Nephron (organoid): ENCODE measurements at regions not wholly inside any gene's neighbourhood (a gene's known extent, or its start where the extent isn't known, plus 50 kb on each side); places are given as distances from the start of the nearest gene placed in this dataset.
"Not testable (repeated sequence)": the region's sequence is repeated elsewhere in the genome, so short reads cannot be mapped to it uniquely, and the experiment has no call there.

Experiments used
- H3K27ac Mint-ChIP-seq, 3 experiments: 2 replicates each; pipeline ENCODE4 v1.8.0; 2020; ENCODE audit warnings: mixed read lengths in 3 of 3, mild to moderate bottlenecking in 2 of 3, moderate library complexity in 1 of 3
- H3K27me3 Mint-ChIP-seq: 2 replicates; pipeline ENCODE4 v1.8.0; 2021; ENCODE audit warnings: low read depth, mild to moderate bottlenecking, moderate library complexity, mixed read lengths
- H3K36me3 Mint-ChIP-seq: 2 replicates; pipeline ENCODE4 v1.8.0; 2020; ENCODE audit warnings: low read depth, mixed read lengths
- H3K4me1 Mint-ChIP-seq: 2 replicates; pipeline ENCODE4 v1.8.0; 2020; ENCODE audit warnings: mixed read lengths
- H3K4me3 Mint-ChIP-seq, 3 experiments: 2 replicates each; pipeline ENCODE4 v1.8.0; 2020; ENCODE audit warnings: mild to moderate bottlenecking in 3 of 3, mixed read lengths in 3 of 3, moderate library complexity in 2 of 3
- H3K9me3 Mint-ChIP-seq: 2 replicates; pipeline ENCODE4 v1.8.0; 2020; ENCODE audit warnings: mixed read lengths
- CTCF ChIP-seq, 3 experiments: fragments of 200-600 bp; sonication (generic); IDR thresholded peaks; one replicate each; pipeline ENCODE4 v1.5.0; 2021; ENCODE audit warnings: antibody characterized with exemption in 3 of 3; ENCODE audit not compliant: unreplicated experiment in 3 of 3

GRCh38 chr14:105879503-105879866 is 353.1 kb downstream of the TMEM121 start:
- Mint-ChIP-seq H3K36me3 (no peaks in the 10 kb centered on the region), H3K27me3 (no peaks in the 10 kb centered on the region), H3K4me3 (no peak overlapping the region), H3K9me3 (peaks cover 41% of the 10 kb centered on the region), H3K27ac (no peak overlapping the region), H3K4me1 (no peaks in the 10 kb centered on the region)
- no peak for TF ChIP-seq CTCF (IDR thresholded peaks at IDR 0.05; ENCODE audit: unreplicated experiment in 3 of 3)

- Mint-ChIP-seq H3K27me3 (no peaks in the 10 kb centered on the region), H3K9me3 (peaks cover 38% of the 10 kb centered on the region), H3K27ac (no peak overlapping the region), H3K4me3 (no peak overlapping the region), H3K4me1 (no peaks in the 10 kb centered on the region), H3K36me3 (no peaks in the 10 kb centered on the region)
- TF ChIP-seq CTCF (IDR thresholded peaks at IDR 0.05; ENCODE audit: unreplicated experiment in 3 of 3) = no peak
These were observed 353.6 kb downstream of the TMEM121 start for GRCh38 chr14:105879867-105880561.

- no peak for TF ChIP-seq CTCF (IDR thresholded peaks at IDR 0.05; ENCODE audit: unreplicated experiment in 3 of 3)
- Mint-ChIP-seq H3K27me3 (no peaks in the 10 kb centered on the region), H3K4me1 (no peaks in the 10 kb centered on the region), H3K4me3 (no peak overlapping the region), H3K27ac (no peak overlapping the region), H3K9me3 (peaks cover 35% of the 10 kb centered on the region), H3K36me3 (no peaks in the 10 kb centered on the region)
These were observed 354.2 kb downstream of the TMEM121 start for GRCh38 chr14:105880616-105881015.

DNA sequence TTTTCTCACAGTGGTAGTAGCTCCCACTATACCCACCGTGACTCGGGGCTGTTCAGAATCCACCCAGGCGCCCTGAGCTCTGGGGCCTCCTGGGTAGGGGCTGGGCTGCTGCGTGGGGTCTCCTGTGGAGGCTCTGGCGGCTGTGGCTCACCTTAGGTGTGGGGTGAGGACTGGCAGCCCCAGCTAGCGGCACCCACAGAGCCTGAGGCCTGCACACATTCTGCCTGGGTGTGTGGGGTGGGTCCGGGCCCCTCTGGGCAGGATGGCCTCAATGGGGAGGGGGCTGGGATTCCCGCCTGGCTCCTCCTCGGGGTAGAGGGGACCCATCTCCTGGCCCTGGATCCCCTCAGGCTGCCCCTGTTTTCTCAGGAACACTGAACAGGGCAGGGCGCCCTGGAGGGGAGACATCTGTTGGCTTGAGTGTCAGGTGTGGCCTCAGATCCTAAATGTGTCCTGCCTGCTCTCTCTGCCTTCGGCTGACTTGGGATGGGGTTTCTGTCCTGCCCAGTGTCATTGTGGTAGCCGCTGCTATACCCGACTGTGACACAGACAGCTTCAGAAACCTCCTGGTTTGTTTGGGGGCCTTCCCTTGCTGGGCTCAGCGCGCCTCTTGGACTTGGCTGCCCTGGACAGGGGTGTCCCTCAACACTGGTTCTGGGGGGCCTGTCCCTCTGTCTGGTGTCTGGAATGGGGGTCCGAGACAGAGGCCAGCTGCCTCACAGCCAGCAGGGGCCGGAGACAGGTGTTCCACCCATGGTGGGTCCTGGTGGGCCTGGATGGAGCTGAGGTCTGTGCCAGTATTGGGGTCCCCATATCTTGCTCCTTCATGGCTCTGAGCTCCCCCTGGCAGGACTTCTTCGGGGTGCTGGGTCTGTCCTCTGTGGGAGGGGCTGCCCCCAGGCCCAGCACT is 354.9 kb downstream of the TMEM121 start:
- no peaks in the 10 kb centered on the region for H3K36me3 Mint-ChIP-seq
- TF ChIP-seq CTCF (IDR thresholded peaks at IDR 0.05; ENCODE audit: unreplicated experiment in 3 of 3) = no peak
- no peaks in the 10 kb centered on the region for H3K4me1 Mint-ChIP-seq
- no peaks in the 10 kb centered on the region for H3K27me3 Mint-ChIP-seq
- no peak overlapping the region for H3K4me3 Mint-ChIP-seq
- peaks cover 28% of the 10 kb centered on the region for H3K9me3 Mint-ChIP-seq
- H3K27ac Mint-ChIP-seq = no peak overlapping the region

DNA sequence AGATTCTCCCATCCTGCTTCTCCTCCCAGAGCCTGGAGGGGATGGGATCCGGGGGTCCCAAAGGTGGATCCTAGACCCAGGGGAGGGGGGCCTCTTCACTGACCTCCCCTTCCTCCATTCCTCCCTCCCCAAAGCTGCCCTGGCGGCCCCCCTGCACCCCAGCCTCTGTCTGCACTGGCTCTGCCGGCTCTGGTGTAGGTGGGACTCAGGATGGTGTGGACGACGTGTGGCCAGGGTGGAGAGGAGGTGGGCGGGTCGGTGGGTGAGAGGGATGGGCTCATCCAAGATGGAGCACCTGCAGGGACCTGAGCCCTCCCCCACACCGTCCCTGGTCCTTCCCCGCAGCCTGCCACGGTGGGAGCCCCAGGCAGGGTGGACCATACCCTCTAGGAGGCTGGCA is 355.6 kb downstream of the TMEM121 start:
- H3K36me3 Mint-ChIP-seq, H3K4me1 Mint-ChIP-seq, H3K27me3 Mint-ChIP-seq, H3K27ac Mint-ChIP-seq, H3K4me3 Mint-ChIP-seq: not testable (repeated sequence)
- H3K9me3 Mint-ChIP-seq = peaks cover 24% of the 10 kb centered on the region

GRCh38 chr14:105882626-105883025 is 356.2 kb downstream of the TMEM121 start:
- no peak overlapping the region for H3K4me3 Mint-ChIP-seq
- H3K9me3 Mint-ChIP-seq = peaks cover 24% of the 10 kb centered on the region
- no peaks in the 10 kb centered on the region for H3K36me3 Mint-ChIP-seq
- H3K27ac Mint-ChIP-seq = no peak overlapping the region
- H3K27me3 Mint-ChIP-seq = no peaks in the 10 kb centered on the region
- TF ChIP-seq CTCF (IDR thresholded peaks at IDR 0.05; ENCODE audit: unreplicated experiment in 3 of 3) = no peak
- no peaks in the 10 kb centered on the region for H3K4me1 Mint-ChIP-seq
